Heart right ventricle (tissue), 16 donors: ENCODE measurements at regions not wholly inside any gene's neighbourhood (a gene's known extent, or its start where the extent isn't known, plus 50 kb on each side); places are given as distances from the start of the nearest gene placed in this dataset.

Experiments used
- ATAC-seq, 8 donors: fragments of 200-7000 bp; cut with Tn5 transposase; one replicate each; pipeline ENCODE4 v1.9.1; 2020; ENCODE audit warnings: mild to moderate bottlenecking in 8 of 8, moderate library complexity in 8 of 8, moderate number of reproducible peaks in 1 of 8
- DNase-seq, 2 donors: peaks; one replicate each; pipeline ENCODE4 v3.0.0-alpha.2; 2020
- H3K27ac ChIP-seq, 10 donors: fragments of 200-600 bp; sonication (generic) in 2 of 10; one replicate each; pipeline versions ENCODE4 v1.5.0 to v1.8.0; 2020 to 2022; ENCODE audit warnings: mild to moderate bottlenecking in 3 of 10
- H3K27me3 ChIP-seq, 7 donors: fragments of 200-600 bp; one replicate each; pipeline ENCODE4 v1.8.0; 2021 to 2022; ENCODE audit warnings: mild to moderate bottlenecking in 2 of 7
- H3K36me3 ChIP-seq, 9 donors: fragments of 200-600 bp; sonication (generic) in 1 of 9; one replicate each; pipeline versions ENCODE4 v1.5.0 to v1.8.0; 2020 to 2022; ENCODE audit warnings: mild to moderate bottlenecking in 2 of 9
- H3K4me1 ChIP-seq, 9 donors: fragments of 200-600 bp; sonication (generic) in 1 of 9; one replicate each; pipeline versions ENCODE4 v1.5.0 to v1.8.0; 2020 to 2022; ENCODE audit warnings: mild to moderate bottlenecking in 4 of 9
- H3K4me3 ChIP-seq, 10 donors: fragments of 200-600 bp; sonication (generic) in 2 of 10; one replicate each; pipeline versions ENCODE4 v1.5.0 to v1.8.0; 2020 to 2022; ENCODE audit warnings: mild to moderate bottlenecking in 7 of 10, moderate library complexity in 2 of 10
- H3K9me3 ChIP-seq, 11 donors: fragments of 200-600 bp in 10 of 11; sonication (generic) in 2 of 11; one replicate each; pipeline versions ENCODE4 v1.5.0 to v1.8.0; 2013 to 2022; ENCODE audit warnings: mild to moderate bottlenecking in 2 of 11, control low read depth in 1 of 11, moderate library complexity in 1 of 11
- WGBS, 2 donors: extraction: QIAGEN DNeasy Blood & Tissue Kit; methylation state at CpG; one replicate each; pipeline ENCODE4 v1.1.7; 2013; ENCODE audit warnings: inconsistent platforms in 1 of 2; 5-methylcytosine and 5-hydroxymethylcytosine counted together
- intact Hi-C, 10 donors: fragments of 100-400 bp; cut with DNase I; formaldehyde crosslinking; loops; one replicate each; pipeline versions ENCODE4 v1.11.1 to v1.14.2; 2022
- TF ChIP-seq, protein P1 (sequence below), 9 donors: fragments of 200-600 bp; sonication (generic) in 2 of 9; IDR thresholded peaks; one replicate each; pipeline versions ENCODE4 v1.5.0 to v1.8.0; 2021 to 2022; ENCODE audit warnings: antibody characterized with exemption in 9 of 9, mild to moderate bottlenecking in 5 of 9, moderate library complexity in 1 of 9
- donor health status: Arrhythmogenic right ventricular cardiomyopathy.
- donor health status: ischemic (EF 13 %, LVEDD 7.1; RV severe dilation, severe dysfunction).
- donor health status: healthy with polysubstance abuse.
- donor health status: DM: no; HTN: yes; CAD: no.
- donor health status: DM: no; HTN: no; CAD: no.
- donor health status: ischemic (EF 25% LVEDD 6.9; RV normal size, moderate dysfunction).
- donor health status: ischemic (EF 25% LVEDD 5.7; RV mildly dilated, moderate dysfunction).
- donor health status: healthy.
- donor health status: DM: yes; HTN: yes; CAD: no.
- donor health status: Ischemic cardiomyopathy.
- donor health status: ischemic (EF 35%, LVEDD 5.7; RV mildly dilated, moderate dysfunction).
- donor health status: nonischemic (EF 11% LVEDD 7.7; RV severe dilation, severe dysfunction).
- donor health status: DM: yes; HTN: yes; CAD: no.
- donor health status: PGD.
- donor health status: ischemic (EF 29% LVEDD 5.4; RV normal size, mild dysfunction).
- donor health status: nonischemic (EF 23%, LVEDD 6.1; RV moderate dilation, normal function).

DNA sequence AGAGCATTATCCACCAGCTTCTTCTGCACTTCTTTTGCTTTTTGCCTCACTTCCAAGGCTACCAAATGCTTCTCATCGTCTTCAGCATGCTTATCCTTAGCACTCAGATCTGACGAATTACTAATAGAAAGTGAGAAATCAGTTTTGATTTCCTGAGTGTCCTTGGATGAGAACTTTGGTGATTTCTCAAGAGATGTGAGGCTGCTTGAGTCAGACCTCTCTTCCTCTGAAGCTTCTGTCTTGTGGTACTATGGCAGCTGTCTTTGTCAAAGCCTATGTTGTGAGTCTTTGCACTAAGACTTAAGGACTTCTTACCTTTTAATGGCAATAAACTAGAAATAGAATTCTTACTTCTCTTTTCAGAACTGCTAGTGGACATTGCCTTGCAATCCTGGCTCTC is 169.9 kb downstream of the CPE start:
- Histone ChIP-seq H3K4me3 (no peak overlapping the region), H3K9me3 (no peaks in the 10 kb centered on the region), H3K27ac (no peak overlapping the region), H3K36me3 (no peaks in the 10 kb centered on the region), H3K27me3 (no peaks in the 10 kb centered on the region), H3K4me1 (peaks cover 0 to 5% (median 0%) of the 10 kb centered on the region in 9 donors)
- ATAC-seq (no peak), DNase-seq (no peak)
- WGBS, 2 donors, result 82% methylated on average over 2 of the region's 2 CpGs
- TF ChIP-seq, protein P1, sequence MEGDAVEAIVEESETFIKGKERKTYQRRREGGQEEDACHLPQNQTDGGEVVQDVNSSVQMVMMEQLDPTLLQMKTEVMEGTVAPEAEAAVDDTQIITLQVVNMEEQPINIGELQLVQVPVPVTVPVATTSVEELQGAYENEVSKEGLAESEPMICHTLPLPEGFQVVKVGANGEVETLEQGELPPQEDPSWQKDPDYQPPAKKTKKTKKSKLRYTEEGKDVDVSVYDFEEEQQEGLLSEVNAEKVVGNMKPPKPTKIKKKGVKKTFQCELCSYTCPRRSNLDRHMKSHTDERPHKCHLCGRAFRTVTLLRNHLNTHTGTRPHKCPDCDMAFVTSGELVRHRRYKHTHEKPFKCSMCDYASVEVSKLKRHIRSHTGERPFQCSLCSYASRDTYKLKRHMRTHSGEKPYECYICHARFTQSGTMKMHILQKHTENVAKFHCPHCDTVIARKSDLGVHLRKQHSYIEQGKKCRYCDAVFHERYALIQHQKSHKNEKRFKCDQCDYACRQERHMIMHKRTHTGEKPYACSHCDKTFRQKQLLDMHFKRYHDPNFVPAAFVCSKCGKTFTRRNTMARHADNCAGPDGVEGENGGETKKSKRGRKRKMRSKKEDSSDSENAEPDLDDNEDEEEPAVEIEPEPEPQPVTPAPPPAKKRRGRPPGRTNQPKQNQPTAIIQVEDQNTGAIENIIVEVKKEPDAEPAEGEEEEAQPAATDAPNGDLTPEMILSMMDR (IDR thresholded peaks at IDR 0.05), result no peak
- intact Hi-C loops, result no loop called here

DNA sequence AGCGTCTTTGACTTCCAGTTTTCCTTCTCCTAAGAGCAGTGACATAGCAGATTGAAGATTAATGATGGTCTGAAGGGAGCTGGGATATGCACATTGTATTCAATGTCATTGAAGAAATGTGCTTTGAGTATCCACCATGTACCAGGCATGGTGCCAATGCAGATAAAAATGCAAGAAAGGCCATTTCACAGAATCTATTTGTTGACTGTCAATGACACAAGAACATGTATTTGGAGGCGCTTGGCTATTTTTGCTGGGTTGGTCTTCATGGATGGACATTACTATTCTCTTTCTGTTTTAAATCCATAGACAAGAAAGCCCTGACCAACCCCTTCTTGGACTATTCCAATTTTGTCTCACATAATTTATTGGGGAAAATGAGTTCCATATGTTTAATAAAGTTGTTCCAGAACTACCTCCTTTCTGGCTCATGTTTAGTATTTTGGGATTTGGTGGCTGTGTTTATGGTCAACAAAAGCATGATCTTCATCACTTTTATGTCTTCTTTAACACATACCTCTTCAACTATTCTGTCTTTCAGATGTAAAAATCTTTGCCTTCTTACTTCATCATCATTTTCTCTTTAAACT is 174.5 kb downstream of the CPE start:
- intact Hi-C loops, result loop anchor here in 1 of 10 donors (10.0 kb wide), 1 partner anchor 301 kb away; no protein-coding TSS in a partner anchor
- ATAC-seq (no peak), DNase-seq (no peak)
- no peak overlapping the region for H3K27ac ChIP-seq
- 93 to 96% methylated on average over 2 of the region's 2 CpGs for WGBS, 2 donors
- TF ChIP-seq, protein P1 (IDR thresholded peaks at IDR 0.05), result no peak
- H3K9me3 ChIP-seq, result no peaks in the 10 kb centered on the region
- no peaks in the 10 kb centered on the region for H3K27me3 ChIP-seq
- H3K4me1 ChIP-seq, result no peaks in the 10 kb centered on the region
- no peak overlapping the region for H3K4me3 ChIP-seq
- H3K36me3 ChIP-seq, result no peaks in the 10 kb centered on the region

DNA sequence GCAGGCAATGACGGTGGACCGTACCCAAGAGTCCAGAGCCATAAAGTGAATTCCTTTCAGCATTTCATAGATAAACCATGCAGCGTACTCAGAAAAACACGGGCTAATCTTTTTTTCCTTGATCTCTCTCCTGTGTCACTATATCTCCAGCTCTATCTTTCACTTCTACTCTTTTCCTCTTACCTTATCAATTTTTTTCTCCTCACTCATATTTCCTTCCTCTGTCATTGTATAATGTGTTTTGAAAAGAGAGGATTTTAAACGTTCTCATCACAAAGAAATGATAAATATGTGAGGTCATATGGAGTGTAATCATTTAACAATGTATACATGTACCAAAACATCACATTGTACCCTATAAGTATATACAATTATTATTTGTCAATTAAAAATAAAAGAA is 176.5 kb downstream of the CPE start:
- no peaks in the 10 kb centered on the region for H3K4me1 ChIP-seq
- intact Hi-C loops, result loop anchor here in 1 of 10 donors (10.0 kb wide), 1 partner anchor 299 kb away; no protein-coding TSS in a partner anchor
- no peaks in the 10 kb centered on the region for H3K36me3 ChIP-seq
- H3K27ac ChIP-seq, result no peak overlapping the region
- H3K9me3 ChIP-seq, result peaks cover 0 to 1% (median 0%) of the 10 kb centered on the region in 11 donors
- TF ChIP-seq, protein P1 (IDR thresholded peaks at IDR 0.05), result no peak
- DNase-seq (no peak), ATAC-seq (no peak)
- no peaks in the 10 kb centered on the region for H3K27me3 ChIP-seq
- 37 to 49% methylated on average over 5 of the region's 5 CpGs for WGBS, 2 donors
- H3K4me3 ChIP-seq, result no peak overlapping the region

DNA sequence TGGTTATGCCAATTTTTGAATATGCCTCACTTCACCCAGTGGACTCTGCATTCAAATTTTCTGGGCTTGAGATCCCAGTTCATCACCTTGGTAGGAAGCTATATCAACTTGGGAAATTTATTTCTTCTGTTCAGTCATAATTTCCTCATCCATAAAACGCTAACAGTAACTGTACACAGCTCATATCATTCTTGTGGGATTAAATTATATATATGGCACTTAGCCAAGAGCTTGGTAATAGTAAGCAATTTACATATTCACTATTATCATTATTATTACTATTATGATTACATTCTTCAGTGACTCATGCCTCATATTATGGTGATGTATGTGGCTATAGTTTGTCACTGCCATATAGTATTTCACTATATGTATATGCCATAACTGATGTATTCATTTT is 177.6 kb downstream of the CPE start:
- no peaks in the 10 kb centered on the region for H3K27me3 ChIP-seq
- ATAC-seq, result no peak
- H3K4me1 ChIP-seq, result no peaks in the 10 kb centered on the region
- 62 to 76% methylated on average over 1 of the region's 1 CpG for WGBS, 2 donors
- TF ChIP-seq, protein P1 (IDR thresholded peaks at IDR 0.05), result no peak
- DNase-seq, result no peak
- peaks cover 0 to 12% (median 0%) of the 10 kb centered on the region in 11 donors for H3K9me3 ChIP-seq
- no peaks in the 10 kb centered on the region for H3K36me3 ChIP-seq
- H3K4me3 ChIP-seq, result no peak overlapping the region
- intact Hi-C loops, result loop anchor here in 1 of 10 donors (10.0 kb wide), 1 partner anchor 298 kb away; no protein-coding TSS in a partner anchor
- no peak overlapping the region for H3K27ac ChIP-seq
